PC-3 (cell line): ENCODE measurements at regions not wholly inside any gene's neighbourhood (a gene's known extent, or its start where the extent isn't known, plus 50 kb on each side); places are given as distances from the start of the nearest gene placed in this dataset.

Experiments
- ATAC-seq: fragments of 200-7000 bp; cut with Tn5 transposase; 2 replicates; pipeline ENCODE4 v1.9.1; 2020; ENCODE audit warnings: mild to moderate bottlenecking, moderate library complexity
- BruUV-seq: library from RNA; stranded (reverse); fragments of 400-500 nt; replicated peaks from 2 replicates; lab custom pipeline; 2021; lab: Mats Ljungman, UMichigan
- CTCF ChIA-PET: fragments of 300-600 bp; sonication (Branson Sonifier 250); formaldehyde crosslinking; loops from one replicate; lab custom pipeline; 2022; ENCODE audit warnings: antibody characterized with exemption; lab: Charles Lee
- POLR2A ChIA-PET: fragments of 300-600 bp; sonication (Branson Sonifier 250); formaldehyde crosslinking; loops from one replicate; lab custom pipeline; 2022; ENCODE audit warnings: antibody characterized with exemption; ENCODE audit not compliant: unreplicated experiment; lab: Charles Lee
- DNase-seq: peaks from one replicate; pipeline ENCODE4 v3.0.0-alpha.2; 2015
- H2AFZ ChIP-seq: fragments of 300-600 bp; sonication (generic); 2 replicates; pipeline ENCODE4 v1.6.0; 2016; ENCODE audit warnings: antibody characterized with exemption, low read length
- H3F3A ChIP-seq: fragments of 300-600 bp; sonication (generic); one replicate; pipeline ENCODE4 v1.6.0; 2017; ENCODE audit warnings: antibody characterized with exemption, low read length, control low read depth, mild to moderate bottlenecking; ENCODE audit not compliant: unreplicated experiment
- H3K27ac ChIP-seq: fragments of 300-600 bp; sonication (generic); 2 replicates; pipeline ENCODE4 v1.5.1; 2016; ENCODE audit warnings: mild to moderate bottlenecking, low read length
- H3K27me3 ChIP-seq: fragments of 300-600 bp; sonication (generic); 2 replicates; pipeline ENCODE4 v1.6.1; 2016; ENCODE audit warnings: low read length, mixed read lengths
- H3K36me3 ChIP-seq: fragments of 300-600 bp; sonication (generic); 2 replicates; pipeline ENCODE4 v1.6.1; 2016; ENCODE audit warnings: low read depth, mixed run types, low read length, mixed read lengths
- H3K4me1 ChIP-seq: fragments of 300-600 bp; sonication (generic); 2 replicates; pipeline ENCODE4 v1.5.1; 2016; ENCODE audit warnings: low read length; ENCODE audit not compliant: insufficient read depth
- H3K4me2 ChIP-seq: fragments of 300-600 bp; sonication (generic); 2 replicates; pipeline ENCODE4 v1.6.0; 2016; ENCODE audit warnings: low read length
- H3K4me3 ChIP-seq: fragments of 300-600 bp; sonication (generic); 2 replicates; pipeline ENCODE4 v1.5.1; 2016; ENCODE audit warnings: mild to moderate bottlenecking, low read length, mixed read lengths
- H3K79me2 ChIP-seq: fragments of 300-600 bp; sonication (generic); 2 replicates; pipeline ENCODE4 v1.6.1; 2017; ENCODE audit warnings: low read length, mixed read lengths
- H3K9ac ChIP-seq: fragments of 300-600 bp; sonication (generic); 2 replicates; pipeline ENCODE4 v1.6.0; 2016; ENCODE audit warnings: mild to moderate bottlenecking, low read length
- H3K9me2 ChIP-seq: fragments of 300-600 bp; sonication (generic); replicated peaks from 2 replicates; pipeline ENCODE4 v1.6.1; 2016; ENCODE audit warnings: mixed run types, low read length, mixed read lengths
- H3K9me3 ChIP-seq: fragments of 300-600 bp; sonication (generic); 2 replicates; pipeline ENCODE4 v1.6.1; 2016; ENCODE audit warnings: low read length, mixed read lengths
- H4K20me1 ChIP-seq: fragments of 300-600 bp; sonication (generic); 2 replicates; pipeline ENCODE4 v1.6.1; 2016; ENCODE audit warnings: low read length, mixed read lengths
- CTCF ChIP-seq: fragments of 300-600 bp; sonication (generic); conservative IDR thresholded peaks from 2 replicates; pipeline ENCODE4 v1.5.1; 2017; ENCODE audit warnings: antibody characterized with exemption, low read depth, mild to moderate bottlenecking, low read length
- EZH2 ChIP-seq: fragments of 300-600 bp; sonication (generic); IDR thresholded peaks from one replicate; pipeline ENCODE4 v1.6.1; 2017; ENCODE audit warnings: antibody characterized with exemption, mild to moderate bottlenecking, low read length; ENCODE audit not compliant: unreplicated experiment
- EZH2phosphoT487 ChIP-seq: fragments of 300-600 bp; sonication (generic); IDR thresholded peaks from 2 replicates; pipeline ENCODE4 v1.6.1; 2018; ENCODE audit warnings: mild to moderate bottlenecking, antibody characterized with exemption, low read length, borderline replicate concordance
- intact Hi-C: fragments of 100-400 bp; cut with micrococcal nuclease; formaldehyde crosslinking; loops from 2 replicates; pipeline ENCODE4 v1.9.0; 2023

- no peak for ATAC-seq
- TF ChIP-seq CTCF (no peak), EZH2phosphoT487 (no peak), EZH2 (no peak)
- Histone ChIP-seq H3K4me1 (peaks cover 10% of the 10 kb centered on the region; the same call in 1 of the 2 replicates), H3F3A (no peaks in the 10 kb centered on the region), H3K9me2 (no peaks in the 10 kb centered on the region), H3K27ac (no peak overlapping the region), H3K9ac (no peak overlapping the region), H3K4me3 (no peak overlapping the region), H3K36me3 (no peaks in the 10 kb centered on the region), H2AFZ (no peak overlapping the region), H3K4me2 (no peak overlapping the region), H3K9me3 (no peaks in the 10 kb centered on the region), H3K27me3 (peaks cover 4% of the 10 kb centered on the region; the same call in 1 of the 2 replicates), H4K20me1 (no peaks in the 10 kb centered on the region), H3K79me2 (no peaks in the 10 kb centered on the region)
- intact Hi-C loops = no loop called here
- no peak for DNase-seq
- BruUV-seq = no TSS peak
- CTCF ChIA-PET = no interaction called here
- POLR2A ChIA-PET = no interaction called here
Observed at GRCh38 chr3:72351536-72351935, 496.7 kb downstream of the SHQ1 start.

GRCh38 chr3:72350761-72351505, 497.3 kb downstream of the SHQ1 start:
- Histone ChIP-seq H4K20me1 (no peaks in the 10 kb centered on the region), H3K4me3 (no peak overlapping the region), H3K9me3 (no peaks in the 10 kb centered on the region), H3K27me3 (peaks cover 4% of the 10 kb centered on the region; the same call in 1 of the 2 replicates), H3F3A (no peaks in the 10 kb centered on the region), H3K36me3 (no peaks in the 10 kb centered on the region), H3K79me2 (no peaks in the 10 kb centered on the region), H3K9me2 (no peaks in the 10 kb centered on the region), H3K4me2 (no peak overlapping the region), H3K27ac (no peak overlapping the region), H3K4me1 (peaks cover 12% of the 10 kb centered on the region; the same call in 1 of the 2 replicates), H3K9ac (no peak overlapping the region), H2AFZ (no peak overlapping the region)
- ChIA-PET CTCF (no interaction called here), POLR2A (no interaction called here)
- TF ChIP-seq EZH2phosphoT487 (no peak), EZH2 (no peak), CTCF (no peak)
- ATAC-seq (no peak), DNase-seq (no peak)
- intact Hi-C loops = no loop called here
- BruUV-seq = no TSS peak

- no peaks in the 10 kb centered on the region for H3K9me2 ChIP-seq
- ChIA-PET POLR2A (no interaction called here), CTCF (interaction anchor here (0.6 kb wide), 1 partner anchor 54 kb away, joined by 3 read pairs; no protein-coding TSS in a partner anchor)
- no peak overlapping the region for H3K9ac ChIP-seq
- no peak overlapping the region for H3K27ac ChIP-seq
- intact Hi-C loops = no loop called here
- H3K79me2 ChIP-seq = no peaks in the 10 kb centered on the region
- BruUV-seq = no TSS peak
- H3K4me2 ChIP-seq = no peak overlapping the region
- no peaks in the 10 kb centered on the region for H4K20me1 ChIP-seq
- H3F3A ChIP-seq = no peaks in the 10 kb centered on the region
- DNase-seq (no peak), ATAC-seq (no peak)
- peaks cover 12% of the 10 kb centered on the region; the same call in 1 of the 2 replicates for H3K4me1 ChIP-seq
- H3K4me3 ChIP-seq = no peak overlapping the region
- no peak for TF ChIP-seq CTCF
- no peak for TF ChIP-seq EZH2phosphoT487
- no peak for TF ChIP-seq EZH2
- H3K27me3 ChIP-seq = no peaks in the 10 kb centered on the region
- H2AFZ ChIP-seq = no peak overlapping the region
- no peaks in the 10 kb centered on the region for H3K9me3 ChIP-seq
- H3K36me3 ChIP-seq = no peaks in the 10 kb centered on the region
Observed at GRCh38 chr3:72348357-72348756, 499.9 kb downstream of the SHQ1 start.
